Neutrophil (primary cell): ENCODE measurements at regions not wholly inside any gene's neighbourhood (a gene's known extent, or its start where the extent isn't known, plus 50 kb on each side); places are given as distances from the start of the nearest gene placed in this dataset.

Experiments
- H3K27ac ChIP-seq: fragments of 200-600 bp; sonication (generic); 2 replicates; pipeline ENCODE4 v1.5.1; 2016; ENCODE audit warnings: mild to moderate bottlenecking, moderate library complexity
- H3K27me3 ChIP-seq: fragments of 200-600 bp; sonication (generic); 2 replicates; pipeline ENCODE4 v1.6.0; 2016; ENCODE audit warnings: mild to moderate bottlenecking
- H3K36me3 ChIP-seq: fragments of 200-600 bp; sonication (generic); 2 replicates; pipeline ENCODE4 v1.5.1; 2017
- H3K4me1 ChIP-seq, 2 experiments: fragments of 200-600 bp in 1 of 2; sonication (generic) in 1 of 2; 1 replicate in 1 of 2; 2 replicates in 1 of 2; pipeline versions ENCODE4 v1.5.1 to v1.6.1; 2013 to 2016; ENCODE audit warnings: low read depth in 1 of 2, low read length in 1 of 2, mild to moderate bottlenecking in 1 of 2, moderate library complexity in 1 of 2; ENCODE audit not compliant: control insufficient read depth in 1 of 2, insufficient read depth in 1 of 2
- H3K4me3 ChIP-seq, 2 experiments: fragments of 200-600 bp in 1 of 2; sonication (generic) in 1 of 2; 1 replicate in 1 of 2; 2 replicates in 1 of 2; pipeline ENCODE4 v1.5.1; 2013 to 2016; ENCODE audit warnings: low read depth in 1 of 2, low read length in 1 of 2, mild to moderate bottlenecking in 1 of 2, moderate library complexity in 1 of 2
- H3K9me3 ChIP-seq: fragments of 200-600 bp; sonication (generic); 2 replicates; pipeline ENCODE4 v1.5.1; 2016
- TF ChIP-seq, protein P1 (sequence below): fragments of 200-600 bp; sonication (generic); IDR thresholded peaks from 2 replicates; pipeline ENCODE4 v1.5.1; 2016; ENCODE audit warnings: antibody characterized with exemption

DNA sequence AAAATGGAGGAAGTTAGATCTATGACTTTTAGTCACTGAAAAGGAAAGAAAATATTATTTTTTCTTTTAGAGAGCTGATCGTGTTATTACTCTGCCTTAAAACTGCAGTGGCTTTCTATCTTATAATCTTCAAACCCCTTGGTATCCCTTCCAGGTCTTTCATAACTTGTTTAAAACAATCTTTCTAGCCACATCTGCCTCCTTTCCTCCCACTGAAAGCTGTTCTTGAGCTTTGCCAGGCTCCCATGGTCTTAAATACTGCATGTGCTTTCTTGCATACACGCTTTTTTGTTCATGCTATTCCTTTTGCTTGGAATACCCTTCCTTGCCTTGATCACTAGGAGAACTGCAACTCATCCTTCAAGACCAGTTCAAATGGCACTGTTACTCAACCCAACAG, 65.9 kb upstream of the GADD45A start:
- H3K4me3 ChIP-seq: no peak overlapping the region
- H3K27ac ChIP-seq: no peak overlapping the region
- TF ChIP-seq, protein P1, sequence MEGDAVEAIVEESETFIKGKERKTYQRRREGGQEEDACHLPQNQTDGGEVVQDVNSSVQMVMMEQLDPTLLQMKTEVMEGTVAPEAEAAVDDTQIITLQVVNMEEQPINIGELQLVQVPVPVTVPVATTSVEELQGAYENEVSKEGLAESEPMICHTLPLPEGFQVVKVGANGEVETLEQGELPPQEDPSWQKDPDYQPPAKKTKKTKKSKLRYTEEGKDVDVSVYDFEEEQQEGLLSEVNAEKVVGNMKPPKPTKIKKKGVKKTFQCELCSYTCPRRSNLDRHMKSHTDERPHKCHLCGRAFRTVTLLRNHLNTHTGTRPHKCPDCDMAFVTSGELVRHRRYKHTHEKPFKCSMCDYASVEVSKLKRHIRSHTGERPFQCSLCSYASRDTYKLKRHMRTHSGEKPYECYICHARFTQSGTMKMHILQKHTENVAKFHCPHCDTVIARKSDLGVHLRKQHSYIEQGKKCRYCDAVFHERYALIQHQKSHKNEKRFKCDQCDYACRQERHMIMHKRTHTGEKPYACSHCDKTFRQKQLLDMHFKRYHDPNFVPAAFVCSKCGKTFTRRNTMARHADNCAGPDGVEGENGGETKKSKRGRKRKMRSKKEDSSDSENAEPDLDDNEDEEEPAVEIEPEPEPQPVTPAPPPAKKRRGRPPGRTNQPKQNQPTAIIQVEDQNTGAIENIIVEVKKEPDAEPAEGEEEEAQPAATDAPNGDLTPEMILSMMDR: no peak
- no peaks in the 10 kb centered on the region for H3K9me3 ChIP-seq
- no peaks in the 10 kb centered on the region for H3K36me3 ChIP-seq
- H3K4me1 ChIP-seq: no peaks in the 10 kb centered on the region
- no peaks in the 10 kb centered on the region for H3K27me3 ChIP-seq

DNA sequence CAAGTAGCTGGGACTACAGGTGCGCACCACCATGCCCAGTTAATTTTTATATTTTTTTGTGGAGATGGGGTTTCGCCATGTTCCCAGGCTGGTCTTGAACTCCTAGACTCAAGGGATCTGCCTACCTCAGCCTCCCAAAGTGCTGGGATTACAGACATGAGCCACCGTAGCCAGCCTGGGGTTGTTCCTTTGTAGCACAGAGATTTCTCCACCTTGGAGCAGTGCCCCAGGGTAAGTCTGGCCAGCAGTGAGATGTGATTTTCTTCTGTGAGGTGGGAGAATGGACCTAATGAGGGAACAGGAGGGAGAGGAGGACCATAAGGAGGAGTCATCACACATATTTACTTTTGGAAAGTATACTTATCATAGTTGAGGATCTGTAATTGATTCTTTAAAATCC, 61.1 kb upstream of the GADD45A start:
- Histone ChIP-seq H3K36me3 (no peaks in the 10 kb centered on the region), H3K27me3 (no peaks in the 10 kb centered on the region), H3K4me3 (no peak overlapping the region), H3K4me1 (no peaks in the 10 kb centered on the region), H3K27ac (no peak overlapping the region), H3K9me3 (no peaks in the 10 kb centered on the region)
- TF ChIP-seq, protein P1: no peak

DNA sequence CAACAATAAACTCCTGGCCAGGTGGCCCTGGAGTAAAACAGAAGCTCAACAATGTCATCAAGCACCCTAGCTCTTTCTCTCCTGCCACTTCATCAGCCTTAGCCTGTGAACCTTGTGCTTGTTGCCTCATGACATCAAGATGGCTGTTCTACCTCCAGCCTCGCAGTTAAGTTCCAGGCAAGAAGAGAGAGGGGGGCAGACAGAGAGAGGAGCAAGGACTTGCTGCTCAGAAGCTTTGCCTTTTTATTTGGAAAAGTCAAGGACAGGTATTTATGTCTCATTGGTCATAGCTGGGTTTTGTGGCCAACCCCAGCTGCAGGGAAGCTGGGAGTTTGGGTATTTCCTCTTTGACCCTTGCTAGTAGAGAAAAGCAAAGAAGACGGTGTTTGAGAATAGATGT, 60.3 kb upstream of the GADD45A start:
- Histone ChIP-seq H3K4me1 (no peaks in the 10 kb centered on the region), H3K9me3 (no peaks in the 10 kb centered on the region), H3K4me3 (no peak overlapping the region), H3K36me3 (no peaks in the 10 kb centered on the region), H3K27ac (no peak overlapping the region), H3K27me3 (no peaks in the 10 kb centered on the region)
- TF ChIP-seq, protein P1: no peak

DNA sequence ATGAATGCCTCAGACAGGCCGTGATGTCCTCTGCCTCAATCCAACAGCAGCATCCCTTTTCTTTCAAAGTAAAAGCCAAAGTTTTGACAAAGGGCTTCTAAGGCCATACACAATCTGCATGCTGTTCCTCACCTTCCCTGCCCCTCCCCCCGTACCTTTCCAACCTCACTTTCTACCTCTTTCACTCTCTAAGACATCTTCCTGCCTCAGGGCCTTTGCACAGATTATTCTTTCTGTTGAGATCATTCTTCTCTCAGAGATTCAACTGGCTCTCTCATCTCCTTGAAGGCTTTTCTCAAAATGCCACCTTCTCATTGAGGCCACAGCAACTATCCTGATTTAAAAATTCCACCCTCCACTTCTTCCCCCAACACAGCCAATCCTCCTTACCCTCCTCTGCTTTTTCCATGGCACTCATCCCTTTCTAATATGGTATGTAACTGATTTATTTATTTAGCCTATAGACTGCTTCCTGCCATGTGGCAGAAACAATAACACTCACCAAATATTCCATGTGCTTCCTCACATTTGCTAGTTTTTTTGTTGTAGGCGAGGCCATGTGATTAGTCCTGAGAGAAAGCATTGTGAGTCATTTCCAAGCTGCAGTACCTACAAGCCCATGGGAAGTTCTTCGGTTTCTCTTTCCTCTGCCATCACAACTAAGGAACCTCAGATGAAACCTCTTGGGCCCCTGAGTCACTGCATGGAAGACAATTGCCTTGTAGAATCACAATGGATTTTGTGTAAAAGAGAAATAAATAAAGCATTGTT, 58.7 kb upstream of the GADD45A start:
- no peaks in the 10 kb centered on the region for H3K36me3 ChIP-seq
- H3K27ac ChIP-seq: no peak overlapping the region
- no peak overlapping the region for H3K4me3 ChIP-seq
- no peaks in the 10 kb centered on the region for H3K27me3 ChIP-seq
- H3K4me1 ChIP-seq: no peaks in the 10 kb centered on the region
- H3K9me3 ChIP-seq: no peaks in the 10 kb centered on the region
- TF ChIP-seq, protein P1: no peak

DNA sequence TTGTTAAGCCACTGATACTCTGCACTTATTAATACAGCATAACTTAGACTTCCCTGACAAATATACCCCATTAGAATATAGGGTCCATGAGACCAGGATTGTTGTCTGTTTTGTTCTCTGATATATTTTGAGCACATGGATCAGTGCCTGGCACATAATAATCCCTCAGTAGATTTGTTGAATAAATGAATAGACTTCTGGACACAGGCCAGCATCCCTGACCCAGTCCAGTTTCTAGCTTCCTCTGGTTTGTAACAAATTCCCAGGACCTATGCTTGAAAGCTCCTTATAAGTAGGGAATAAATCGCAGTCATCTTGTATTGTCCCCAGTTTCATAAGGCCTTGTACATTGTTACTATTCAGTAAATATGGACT, 58.2 kb upstream of the GADD45A start:
- Histone ChIP-seq H3K27ac (no peak overlapping the region), H3K4me1 (no peaks in the 10 kb centered on the region), H3K36me3 (no peaks in the 10 kb centered on the region), H3K27me3 (no peaks in the 10 kb centered on the region), H3K4me3 (no peak overlapping the region), H3K9me3 (no peaks in the 10 kb centered on the region)
- TF ChIP-seq, protein P1: no peak
